Upper lobe of left lung (tissue), 4 donors: ENCODE measurements at regions not wholly inside any gene's neighbourhood (a gene's known extent, or its start where the extent isn't known, plus 50 kb on each side); places are given as distances from the start of the nearest gene placed in this dataset.

Source experiments
- CTCF ChIP-seq, 6 experiments: fragments of 450-650 bp in 4 of 6; fragments of 200-600 bp in 2 of 6; sonication (generic) in 2 of 6; IDR thresholded peaks; one replicate each; pipeline ENCODE4 v1.5.1; 2016 to 2019; ENCODE audit warnings: antibody characterized with exemption in 6 of 6
- EP300 ChIP-seq, 4 donors: sonication (generic); formaldehyde crosslinking; IDR thresholded peaks; one replicate each; pipeline ENCODE4 v1.5.1; 2017; ENCODE audit warnings: antibody characterized with exemption in 4 of 4, control low read depth in 2 of 4
- POLR2A ChIP-seq, 4 donors: fragments of 450-650 bp; IDR thresholded peaks; one replicate each; pipeline ENCODE4 v1.5.1; 2016 to 2017; ENCODE audit warnings: antibody characterized with exemption in 4 of 4, mild to moderate bottlenecking in 2 of 4
- POLR2AphosphoS5 ChIP-seq, 2 donors: sonication (generic); formaldehyde crosslinking; IDR thresholded peaks; one replicate each; pipeline ENCODE4 v1.5.1; 2017; ENCODE audit warnings: antibody characterized with exemption in 2 of 2

- TF ChIP-seq POLR2AphosphoS5 (IDR thresholded peaks at IDR 0.05) (no peak), CTCF (IDR thresholded peaks at IDR 0.05) (no peak), POLR2A (IDR thresholded peaks at IDR 0.05) (no peak), EP300 (IDR thresholded peaks at IDR 0.05) (no peak)
Measured at GRCh38 chr1:232282498-232282897, 347.4 kb downstream of the SIPA1L2 start.
